Peyer's patch (tissue), 4 donors: ENCODE measurements at regions not wholly inside any gene's neighbourhood (a gene's known extent, or its start where the extent isn't known, plus 50 kb on each side); places are given as distances from the start of the nearest gene placed in this dataset.

Experiments
- DNase-seq, 3 donors: peaks; one replicate each; pipeline ENCODE4 v3.0.0-alpha.2; 2017 to 2019
- H3K27ac ChIP-seq, 4 donors: fragments of 200-600 bp; sonication (generic); one replicate each; pipeline ENCODE4 v1.5.1; 2016 to 2019
- H3K27me3 ChIP-seq, 2 donors: fragments of 200-600 bp; sonication (generic); one replicate each; pipeline ENCODE4 v1.5.1; 2019
- H3K36me3 ChIP-seq, 3 donors: fragments of 200-600 bp; sonication (generic); one replicate each; pipeline ENCODE4 v1.5.1; 2016 to 2019
- H3K4me1 ChIP-seq, 4 donors: fragments of 200-600 bp; sonication (generic); one replicate each; pipeline ENCODE4 v1.5.1; 2016 to 2019
- H3K4me3 ChIP-seq, 4 donors: fragments of 200-600 bp; sonication (generic); 1 replicate in 3 of 4; 2 replicates in 1 of 4; pipeline ENCODE4 v1.5.1; 2016 to 2019; ENCODE audit warnings: mild to moderate bottlenecking in 1 of 4
- H3K9me3 ChIP-seq, 4 donors: fragments of 200-600 bp; sonication (generic); one replicate each; pipeline ENCODE4 v1.5.1; 2016 to 2019; ENCODE audit warnings: mild to moderate bottlenecking in 1 of 4
- POLR2A ChIP-seq, 2 donors: fragments of 450-650 bp; IDR thresholded peaks; one replicate each; pipeline ENCODE4 v1.5.1; 2017; ENCODE audit warnings: antibody characterized with exemption in 2 of 2, mild to moderate bottlenecking in 2 of 2, moderate library complexity in 2 of 2
- TF ChIP-seq, protein P1 (sequence below), 6 experiments: fragments of 450-650 bp in 4 of 6; fragments of 200-600 bp in 2 of 6; sonication (generic) in 1 of 6; IDR thresholded peaks; one replicate each; pipeline ENCODE4 v1.5.1; 2017 to 2019; ENCODE audit warnings: antibody characterized with exemption in 6 of 6, mild to moderate bottlenecking in 3 of 6, moderate library complexity in 1 of 6

DNA sequence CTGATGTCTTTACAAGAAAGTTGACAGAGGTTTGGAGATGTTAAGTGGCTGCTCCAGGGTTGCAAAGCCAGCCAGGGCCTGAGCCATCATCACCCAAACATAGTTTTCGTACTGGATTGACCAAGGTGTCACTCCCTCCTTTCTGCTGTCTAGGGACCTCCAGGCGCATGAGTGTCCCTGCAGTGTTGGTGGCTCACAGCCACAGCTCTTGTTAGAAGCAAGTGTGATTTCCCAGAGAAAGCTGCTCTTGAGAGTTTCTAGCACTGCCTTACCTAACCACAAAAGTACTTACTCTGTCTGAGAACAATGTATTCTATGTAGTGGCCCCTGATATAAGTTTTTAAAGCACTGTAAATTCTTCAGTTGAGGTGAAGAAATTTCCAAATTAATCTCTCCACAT lies 144.1 kb downstream of the SOX2 start:
- Histone ChIP-seq H3K4me1 (no peaks in the 10 kb centered on the region), H3K27ac (no peak overlapping the region), H3K9me3 (no peaks in the 10 kb centered on the region), H3K36me3 (no peaks in the 10 kb centered on the region), H3K27me3 (no peaks in the 10 kb centered on the region), H3K4me3 (no peak overlapping the region)
- TF ChIP-seq, protein P1, sequence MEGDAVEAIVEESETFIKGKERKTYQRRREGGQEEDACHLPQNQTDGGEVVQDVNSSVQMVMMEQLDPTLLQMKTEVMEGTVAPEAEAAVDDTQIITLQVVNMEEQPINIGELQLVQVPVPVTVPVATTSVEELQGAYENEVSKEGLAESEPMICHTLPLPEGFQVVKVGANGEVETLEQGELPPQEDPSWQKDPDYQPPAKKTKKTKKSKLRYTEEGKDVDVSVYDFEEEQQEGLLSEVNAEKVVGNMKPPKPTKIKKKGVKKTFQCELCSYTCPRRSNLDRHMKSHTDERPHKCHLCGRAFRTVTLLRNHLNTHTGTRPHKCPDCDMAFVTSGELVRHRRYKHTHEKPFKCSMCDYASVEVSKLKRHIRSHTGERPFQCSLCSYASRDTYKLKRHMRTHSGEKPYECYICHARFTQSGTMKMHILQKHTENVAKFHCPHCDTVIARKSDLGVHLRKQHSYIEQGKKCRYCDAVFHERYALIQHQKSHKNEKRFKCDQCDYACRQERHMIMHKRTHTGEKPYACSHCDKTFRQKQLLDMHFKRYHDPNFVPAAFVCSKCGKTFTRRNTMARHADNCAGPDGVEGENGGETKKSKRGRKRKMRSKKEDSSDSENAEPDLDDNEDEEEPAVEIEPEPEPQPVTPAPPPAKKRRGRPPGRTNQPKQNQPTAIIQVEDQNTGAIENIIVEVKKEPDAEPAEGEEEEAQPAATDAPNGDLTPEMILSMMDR (IDR thresholded peaks at IDR 0.05): no peak
- TF ChIP-seq POLR2A (IDR thresholded peaks at IDR 0.05): no peak
- DNase-seq: no peak

DNA sequence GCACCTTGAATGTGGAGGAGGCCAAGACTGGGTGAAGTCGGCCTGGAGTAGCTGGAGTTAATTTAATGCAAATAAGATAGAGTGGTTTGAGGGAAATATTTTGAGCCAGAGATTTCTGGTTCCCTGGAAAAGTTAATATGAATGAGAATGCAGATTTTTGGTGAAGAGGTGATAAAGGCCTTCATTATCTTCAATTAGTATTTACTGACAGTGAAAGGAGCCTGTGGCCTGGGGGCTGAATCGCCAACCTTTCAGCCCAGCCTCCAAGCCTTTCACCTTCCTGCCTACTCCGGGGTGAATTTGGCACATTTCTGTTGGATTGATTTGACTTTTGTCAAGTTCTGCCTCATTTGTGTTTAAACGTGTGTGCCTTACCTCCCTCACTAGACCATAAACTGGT lies 147.8 kb downstream of the SOX2 start:
- H3K4me3 ChIP-seq: no peak overlapping the region
- no peak for TF ChIP-seq POLR2A (IDR thresholded peaks at IDR 0.05)
- TF ChIP-seq, protein P1 (IDR thresholded peaks at IDR 0.05): no peak
- H3K27ac ChIP-seq: no peak overlapping the region
- H3K9me3 ChIP-seq: no peaks in the 10 kb centered on the region
- no peaks in the 10 kb centered on the region for H3K36me3 ChIP-seq
- no peaks in the 10 kb centered on the region for H3K27me3 ChIP-seq
- H3K4me1 ChIP-seq: no peaks in the 10 kb centered on the region
- DNase-seq: no peak

DNA sequence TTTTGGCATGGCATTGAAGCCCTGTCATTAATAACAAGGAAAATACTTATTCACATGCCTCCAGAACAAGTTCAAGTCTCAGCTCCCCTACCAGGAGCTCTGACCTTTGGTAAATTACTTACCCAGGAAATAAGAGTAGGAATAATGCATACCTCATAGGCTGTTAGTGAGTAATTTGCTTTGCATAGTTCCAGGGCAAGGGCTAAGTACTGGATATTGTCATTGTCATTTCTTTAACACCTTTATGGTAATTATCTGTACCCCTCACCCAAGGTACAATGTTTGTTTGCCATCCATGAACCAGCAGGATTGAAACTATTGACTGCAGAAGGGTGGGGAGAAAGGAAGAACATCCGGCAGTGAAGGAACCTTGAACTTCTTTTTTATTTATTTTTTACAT lies 148.5 kb downstream of the SOX2 start:
- H3K27ac ChIP-seq: no peak overlapping the region
- no peak for TF ChIP-seq POLR2A (IDR thresholded peaks at IDR 0.05)
- TF ChIP-seq, protein P1 (IDR thresholded peaks at IDR 0.05): no peak

DNA sequence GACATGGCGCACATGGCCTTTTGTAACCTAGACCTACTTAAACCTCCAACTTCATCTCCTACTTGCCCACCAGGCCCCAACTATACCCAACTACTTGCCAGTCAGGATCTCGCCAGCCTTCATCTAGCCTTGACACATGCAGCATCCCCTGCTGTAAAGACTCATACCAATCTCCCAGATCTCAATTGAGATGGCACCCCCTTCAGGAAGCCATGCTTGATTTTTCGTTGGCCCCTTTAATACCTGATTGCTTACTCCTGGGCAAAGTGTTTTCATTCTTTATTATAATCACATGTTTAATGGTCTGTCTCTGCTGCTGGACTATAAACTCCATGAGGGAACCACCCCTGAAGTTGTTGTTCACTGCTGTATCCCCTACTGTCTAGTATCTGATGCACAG lies 150.8 kb downstream of the SOX2 start:
- H3K27me3 ChIP-seq: no peaks in the 10 kb centered on the region
- no peaks in the 10 kb centered on the region for H3K4me1 ChIP-seq
- no peak overlapping the region for H3K4me3 ChIP-seq
- no peaks in the 10 kb centered on the region for H3K36me3 ChIP-seq
- H3K9me3 ChIP-seq: no peaks in the 10 kb centered on the region
- no peak overlapping the region for H3K27ac ChIP-seq
- no peak for TF ChIP-seq POLR2A (IDR thresholded peaks at IDR 0.05)
- TF ChIP-seq, protein P1 (IDR thresholded peaks at IDR 0.05): no peak
- DNase-seq: no peak

More for the DNA sequence above, 148.5 kb downstream of the SOX2 start:
- Histone ChIP-seq H3K27me3 (no peaks in the 10 kb centered on the region), H3K4me3 (no peak overlapping the region), H3K4me1 (no peaks in the 10 kb centered on the region), H3K36me3 (no peaks in the 10 kb centered on the region), H3K9me3 (no peaks in the 10 kb centered on the region)
- no peak for DNase-seq

DNA sequence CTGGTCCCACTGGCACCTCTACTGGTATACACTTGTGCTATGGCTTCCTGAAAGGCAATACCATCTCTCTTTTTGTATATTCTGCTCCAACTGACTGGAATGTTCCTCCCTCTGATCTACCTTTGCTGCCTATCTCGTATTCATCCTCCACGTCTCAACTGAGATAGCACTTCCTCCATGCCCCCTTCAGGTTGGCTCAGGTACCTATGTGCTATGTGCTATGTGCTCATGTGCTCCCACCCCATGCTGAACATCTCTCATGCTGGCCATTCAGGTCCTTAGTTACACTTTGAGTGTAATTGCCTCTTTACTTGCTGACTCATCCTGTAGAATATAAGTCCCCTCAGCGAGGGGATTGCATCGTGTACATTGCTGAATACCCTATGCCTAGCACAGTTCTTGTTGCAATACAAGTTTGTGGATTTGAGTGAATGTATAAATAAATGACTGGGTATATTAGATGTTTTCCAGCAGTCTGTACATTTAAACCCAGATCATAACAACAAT lies 156.9 kb downstream of the SOX2 start:
- no peak overlapping the region for H3K4me3 ChIP-seq
- no peaks in the 10 kb centered on the region for H3K9me3 ChIP-seq
- no peaks in the 10 kb centered on the region for H3K36me3 ChIP-seq
- no peaks in the 10 kb centered on the region for H3K27me3 ChIP-seq
- H3K27ac ChIP-seq: no peak overlapping the region
- no peaks in the 10 kb centered on the region for H3K4me1 ChIP-seq
- TF ChIP-seq POLR2A (IDR thresholded peaks at IDR 0.05): no peak
- TF ChIP-seq, protein P1 (IDR thresholded peaks at IDR 0.05): no peak
- DNase-seq: no peak

DNA sequence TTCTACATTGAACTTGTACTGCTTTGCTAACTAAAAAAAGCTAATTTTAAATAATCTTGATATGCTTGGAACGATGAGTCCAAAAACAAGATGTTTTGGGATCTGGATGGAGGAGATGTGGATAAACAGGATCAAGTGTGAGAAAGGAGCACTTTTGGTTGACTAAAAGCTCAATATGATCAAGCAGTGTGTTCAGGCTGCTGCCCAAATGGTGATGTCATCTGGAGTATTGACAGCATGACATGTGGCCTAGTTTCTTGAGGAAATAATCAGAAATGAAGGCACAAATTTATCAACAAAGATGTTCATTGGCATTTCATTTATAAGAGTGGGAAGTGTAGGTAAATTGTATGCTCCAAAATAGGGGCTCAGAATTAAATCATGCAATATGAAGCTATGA lies 161.2 kb downstream of the SOX2 start:
- H3K4me1 ChIP-seq: no peaks in the 10 kb centered on the region
- no peak for DNase-seq

More for the DNA sequence above, 161.2 kb downstream of the SOX2 start:
- no peak overlapping the region for H3K4me3 ChIP-seq
- TF ChIP-seq, protein P1 (IDR thresholded peaks at IDR 0.05): no peak
- H3K27me3 ChIP-seq: no peaks in the 10 kb centered on the region
- no peak overlapping the region for H3K27ac ChIP-seq
- H3K9me3 ChIP-seq: no peaks in the 10 kb centered on the region
- no peaks in the 10 kb centered on the region for H3K36me3 ChIP-seq
